SK-N-SH (cell line): ENCODE measurements at regions not wholly inside any gene's neighbourhood (a gene's known extent, or its start where the extent isn't known, plus 50 kb on each side); places are given as distances from the start of the nearest gene placed in this dataset.

ENCODE experiments used
- CTCF ChIA-PET: fragments of 300-600, 350-600 bp; formaldehyde crosslinking; extraction: SDS; loops from one replicate; lab custom pipeline; 2021; lab: Yijun Ruan, JAX
- POLR2A ChIA-PET: fragments of 350-600 bp; sonication (Branson Sonifier 250); formaldehyde crosslinking; extraction: SDS; loops from one replicate; lab custom pipeline; 2020; ENCODE audit warnings: antibody characterized with exemption, inconsistent platforms; lab: Yijun Ruan, JAX
- DNase-seq: peaks from one replicate; pipeline ENCODE4 v3.0.0; 2012
- H2AFZ ChIP-seq: fragments of 200-600 bp; sonication (generic); 2 replicates; pipeline ENCODE4 v1.8.1; 2016; ENCODE audit warnings: antibody characterized with exemption, mild to moderate bottlenecking, low read depth
- H3F3A ChIP-seq: fragments of 200-600 bp; sonication (generic); replicated peaks from 2 replicates; pipeline ENCODE3; 2016; ENCODE audit warnings: antibody characterized with exemption, mild to moderate bottlenecking; ENCODE audit not compliant: insufficient read depth
- H3K27ac ChIP-seq, 2 experiments: fragments of 200-500 bp in 1 of 2; fragments of 200-600 bp in 1 of 2; sonication (Bioruptor generic) in 1 of 2; sonication (generic), shearing (Covaris generic) in 1 of 2; 2 replicates each; pipeline versions ENCODE4 v1.5.1 to v1.6.1; 2014 to 2016; ENCODE audit warnings: low read depth in 2 of 2, inconsistent platforms in 1 of 2, low read length in 1 of 2, mild to moderate bottlenecking in 1 of 2, mixed read lengths in 1 of 2
- H3K27me3 ChIP-seq: fragments of 200-600 bp; sonication (generic), shearing (Covaris generic); 2 replicates; pipeline ENCODE4 v1.6.1; 2016; ENCODE audit warnings: mixed run types; ENCODE audit not compliant: insufficient read depth
- H3K36me3 ChIP-seq, 2 experiments: fragments of 200-500 bp in 1 of 2; fragments of 200-600 bp in 1 of 2; sonication (Bioruptor generic) in 1 of 2; sonication (generic) in 1 of 2; replicated peaks in 1 of 2; 2 replicates each; pipeline versions ENCODE3 to v1.5.1; 2014 to 2016; ENCODE audit warnings: low read length in 1 of 2, mild to moderate bottlenecking in 1 of 2; ENCODE audit not compliant: insufficient read depth in 2 of 2, control insufficient read depth in 1 of 2
- H3K4me1 ChIP-seq, 2 experiments: fragments of 200-500 bp in 1 of 2; fragments of 200-600 bp in 1 of 2; sonication (Bioruptor generic) in 1 of 2; sonication (generic), shearing (Covaris generic) in 1 of 2; 2 replicates each; pipeline versions ENCODE4 v1.5.1 to v1.6.1; 2014 to 2016; ENCODE audit warnings: low read depth in 1 of 2, low read length in 1 of 2, mixed run types in 1 of 2; ENCODE audit not compliant: insufficient read depth in 2 of 2, control insufficient read depth in 1 of 2
- H3K4me2 ChIP-seq: fragments of 200-600 bp; sonication (generic), shearing (Covaris generic); 2 replicates; pipeline ENCODE4 v1.6.1; 2017; ENCODE audit warnings: mixed run types
- H3K4me3 ChIP-seq, 2 experiments: fragments of 200-500 bp in 1 of 2; fragments of 200-600 bp in 1 of 2; sonication (Bioruptor generic) in 1 of 2; sonication (generic), shearing (Covaris generic) in 1 of 2; 2 replicates each; pipeline versions ENCODE4 v1.5.1 to v1.8.1; 2014 to 2016; ENCODE audit warnings: low read depth in 2 of 2, inconsistent platforms in 1 of 2, low read length in 1 of 2, mild to moderate bottlenecking in 1 of 2, mixed read lengths in 1 of 2, moderate library complexity in 1 of 2
- H3K79me2 ChIP-seq: fragments of 200-600 bp; sonication (generic); 2 replicates; pipeline ENCODE4 v1.8.1; 2017; ENCODE audit warnings: mild to moderate bottlenecking; ENCODE audit not compliant: insufficient read depth
- H3K9ac ChIP-seq: fragments of 200-600 bp; sonication (generic); 2 replicates; pipeline ENCODE4 v1.6.1; 2017; ENCODE audit warnings: mixed run types
- H3K9me2 ChIP-seq: fragments of 200-600 bp; sonication (generic); 2 replicates; pipeline ENCODE4 v1.6.1; 2017; ENCODE audit warnings: mixed run types
- H3K9me3 ChIP-seq: fragments of 200-600 bp; sonication (generic); 2 replicates; pipeline ENCODE4 v1.6.1; 2017; ENCODE audit warnings: mixed run types, mild to moderate bottlenecking, moderate library complexity
- H4K20me1 ChIP-seq: fragments of 200-600 bp; sonication (generic); 2 replicates; pipeline ENCODE4 v1.6.1; 2017; ENCODE audit warnings: mild to moderate bottlenecking, mixed run types; ENCODE audit not compliant: insufficient read depth
- EZH2phosphoT487 ChIP-seq: fragments of 200-600 bp; sonication (generic); IDR thresholded peaks from 2 replicates; pipeline ENCODE4 v1.6.1; 2017; ENCODE audit warnings: low read depth, mixed run types, mild to moderate bottlenecking, antibody characterized with exemption, moderate library complexity, borderline replicate concordance
- FOSL2 ChIP-seq: IDR thresholded peaks from 2 replicates; pipeline ENCODE4 v1.4.0; 2012; ENCODE audit warnings: low read depth, mild to moderate bottlenecking, moderate library complexity, borderline replicate concordance
- FOXJ3 ChIP-seq: sonication (generic); formaldehyde crosslinking; IDR thresholded peaks from 2 replicates; pipeline ENCODE4 v1.5.1; 2020; ENCODE audit warnings: mild to moderate bottlenecking, missing genetic modification reagents
- FOXM1 ChIP-seq: IDR thresholded peaks from 2 replicates; pipeline ENCODE4 v1.4.0; 2012; ENCODE audit warnings: low read depth, mild to moderate bottlenecking
- MEF2A ChIP-seq: IDR thresholded peaks from 2 replicates; pipeline ENCODE4 v1.4.0; 2012; ENCODE audit warnings: low read depth, borderline replicate concordance
- NFIC ChIP-seq: IDR thresholded peaks from 2 replicates; pipeline ENCODE4 v1.4.0; 2012; ENCODE audit warnings: borderline replicate concordance
- RAD21 ChIP-seq: IDR thresholded peaks from 2 replicates; pipeline ENCODE4 v1.6.1; 2012; ENCODE audit warnings: mild to moderate bottlenecking, low read length
- RCOR1 ChIP-seq: fragments of 150-350 bp; IDR thresholded peaks from 2 replicates; pipeline ENCODE4 v1.6.1; 2017; ENCODE audit warnings: antibody characterized with exemption, low read length
- REST ChIP-seq: IDR thresholded peaks from 2 replicates; pipeline ENCODE4 v1.6.1; 2012; ENCODE audit warnings: mild to moderate bottlenecking, low read depth, low read length, moderate library complexity
- RFX5 ChIP-seq: IDR thresholded peaks from 2 replicates; pipeline ENCODE4 v1.6.1; 2012; ENCODE audit warnings: mild to moderate bottlenecking, improper control_type of control experiment, low read length
- SIN3A ChIP-seq: IDR thresholded peaks from 2 replicates; pipeline ENCODE4 v1.6.1; 2012; ENCODE audit warnings: low read depth, mild to moderate bottlenecking, low read length, moderate library complexity, borderline replicate concordance
- TCF12 ChIP-seq: IDR thresholded peaks from 2 replicates; pipeline ENCODE4 v1.4.0; 2012
- TEAD4 ChIP-seq: IDR thresholded peaks from 2 replicates; pipeline ENCODE4 v1.4.0; 2012; ENCODE audit warnings: mild to moderate bottlenecking, borderline replicate concordance; ENCODE audit not compliant: insufficient read depth
- YY1 ChIP-seq: IDR thresholded peaks from 2 replicates; pipeline ENCODE4 v1.4.0; 2012; ENCODE audit warnings: low read depth, mild to moderate bottlenecking
- ZBTB33 ChIP-seq: IDR thresholded peaks from 2 replicates; pipeline ENCODE4 v1.4.0; 2012; ENCODE audit warnings: low read depth, borderline replicate concordance
- WGBS: methylation state at CpG from one replicate; pipeline ENCODE4 v1.1.6; 2017; ENCODE audit warnings: low lambda C conversion rate; 5-methylcytosine and 5-hydroxymethylcytosine counted together

- no peaks in the 10 kb centered on the region for H3K4me1 ChIP-seq
- no peak overlapping the region for H3K27ac ChIP-seq
- H3K79me2 ChIP-seq, result no peaks in the 10 kb centered on the region
- TF ChIP-seq YY1 (no peak), NFIC (no peak), FOXM1 (no peak), SIN3A (no peak), RAD21 (no peak), ZBTB33 (no peak), RCOR1 (no peak)
- no peak for DNase-seq
- no peaks in the 10 kb centered on the region for H3K9me2 ChIP-seq
- ChIA-PET CTCF (no interaction called here), POLR2A (no interaction called here)
- no peak overlapping the region for H3K9ac ChIP-seq
- H3K27me3 ChIP-seq, result no peaks in the 10 kb centered on the region
- H3F3A ChIP-seq, result no peaks in the 10 kb centered on the region
- H2AFZ ChIP-seq, result no peak overlapping the region
- H3K36me3 ChIP-seq, result no peaks in the 10 kb centered on the region
- no peaks in the 10 kb centered on the region for H3K9me3 ChIP-seq
- no peak overlapping the region for H3K4me2 ChIP-seq
- WGBS, result 21% methylated on average over 2 of the region's 2 CpGs
- no peak overlapping the region for H3K4me3 ChIP-seq
- no peaks in the 10 kb centered on the region for H4K20me1 ChIP-seq
Measured at GRCh38 chr3:34066999-34067398, 268.6 kb downstream of the PDCD6IP start.

GRCh38 chr3:34067536-34068051, 269.2 kb downstream of the PDCD6IP start:
- no peaks in the 10 kb centered on the region for H3K27me3 ChIP-seq
- H3K27ac ChIP-seq, result no peak overlapping the region
- no peak overlapping the region for H3K4me2 ChIP-seq
- H3K4me1 ChIP-seq, result no peaks in the 10 kb centered on the region
- no peak for DNase-seq
- no peaks in the 10 kb centered on the region for H3F3A ChIP-seq
- WGBS, result 40% methylated on average over 5 of the region's 5 CpGs
- no peaks in the 10 kb centered on the region for H3K9me2 ChIP-seq
- no peak overlapping the region for H3K4me3 ChIP-seq
- POLR2A ChIA-PET, result no interaction called here
- no peaks in the 10 kb centered on the region for H3K79me2 ChIP-seq
- no peak for TF ChIP-seq RAD21
- no peak for TF ChIP-seq NFIC
- no peak overlapping the region for H3K9ac ChIP-seq
- CTCF ChIA-PET, result no interaction called here
- H2AFZ ChIP-seq, result no peak overlapping the region
- H3K36me3 ChIP-seq, result no peaks in the 10 kb centered on the region
- no peaks in the 10 kb centered on the region for H4K20me1 ChIP-seq
- H3K9me3 ChIP-seq, result no peaks in the 10 kb centered on the region

- Histone ChIP-seq H3K4me3 (no peak overlapping the region), H3F3A (no peaks in the 10 kb centered on the region), H3K9me3 (no peaks in the 10 kb centered on the region), H3K36me3 (no peaks in the 10 kb centered on the region), H3K27ac (no peak overlapping the region), H3K79me2 (no peaks in the 10 kb centered on the region), H3K27me3 (no peaks in the 10 kb centered on the region), H3K9ac (no peak overlapping the region), H3K4me1 (no peaks in the 10 kb centered on the region; a peak in 1 of 4 replicates), H4K20me1 (no peaks in the 10 kb centered on the region), H2AFZ (no peak overlapping the region), H3K9me2 (no peaks in the 10 kb centered on the region), H3K4me2 (no peak overlapping the region)
- 64% methylated on average over 7 of the region's 7 CpGs for WGBS
- ChIA-PET CTCF (no interaction called here), POLR2A (no interaction called here)
- no peak for DNase-seq
- TF ChIP-seq RFX5 (no peak), MEF2A (no peak), TCF12 (no peak), RCOR1 (no peak), TEAD4 (no peak), EZH2phosphoT487 (no peak), FOSL2 (no peak), RAD21 (no peak), REST (no peak), FOXJ3 (CRISPR knock-in tag) (no peak)
Measured at GRCh38 chr3:34068505-34068904, 270.1 kb downstream of the PDCD6IP start.
